Ishikawa (cell line): ENCODE measurements at regions not wholly inside any gene's neighbourhood (a gene's known extent, or its start where the extent isn't known, plus 50 kb on each side); places are given as distances from the start of the nearest gene placed in this dataset.

ENCODE experiments used
- MAX ChIP-seq: IDR thresholded peaks from 2 replicates; pipeline ENCODE4 v1.6.1; 2012
- TAF1 ChIP-seq: IDR thresholded peaks from 2 replicates; pipeline ENCODE4 v1.6.1; 2012; ENCODE audit warnings: low read depth, mild to moderate bottlenecking

- TF ChIP-seq TAF1 (no peak), MAX (no peak)
Observed at GRCh38 chr12:124653169-124653931, 85.9 kb upstream of the NCOR2 start.
